ENCODE measurements at regions not wholly inside any gene's neighbourhood (a gene's known extent, or its start where the extent isn't known, plus 50 kb on each side); places are given as distances from the start of the nearest gene placed in this dataset.

- POLR2A ChIA-PET, result no interaction called here
- CTCF ChIA-PET, result no interaction called here
- DNase-seq (ENCODE audit: extremely low spot score), result no peak
- TF ChIP-seq LEF1 (IDR thresholded peaks at IDR 0.05; ENCODE audit: borderline replicate concordance), result no peak
- TF ChIP-seq FOXM1 (IDR thresholded peaks at IDR 0.05; ENCODE audit: borderline replicate concordance), result no peak
Observed at GRCh38 chr7:96614154-96614867, 95.3 kb downstream of the SEM1 start.

DNA sequence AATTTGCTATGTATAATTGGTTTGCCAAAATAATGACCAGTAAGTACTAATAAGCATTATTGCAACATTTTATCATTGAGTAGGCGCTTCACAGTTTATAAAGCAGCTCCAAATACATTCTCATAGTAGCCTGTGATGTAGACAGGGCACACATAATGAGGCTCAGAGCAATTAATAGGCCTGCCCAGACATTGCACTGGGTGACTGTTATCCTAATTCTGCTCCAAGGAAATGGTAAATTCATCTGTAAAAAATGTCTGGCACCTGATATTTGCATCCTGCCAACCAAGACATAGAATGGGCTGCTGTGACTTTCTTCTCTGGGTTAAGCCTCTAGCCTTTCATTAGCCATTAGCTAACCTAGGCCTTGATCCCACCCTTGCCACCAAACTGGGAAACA, 97.6 kb downstream of the SEM1 start:
- ChIA-PET POLR2A (no interaction called here), CTCF (no interaction called here)
- no peak for DNase-seq (ENCODE audit: extremely low spot score)
- TF ChIP-seq ELF4 (IDR thresholded peaks at IDR 0.05) (no peak), ARNT (IDR thresholded peaks at IDR 0.05) (no peak), HDGF (IDR thresholded peaks at IDR 0.05; ENCODE audit: borderline replicate concordance) (no peak), BHLHE40 (IDR thresholded peaks at IDR 0.05; ENCODE audit: borderline replicate concordance) (no peak), CTBP1 (IDR thresholded peaks at IDR 0.05; ENCODE audit: borderline replicate concordance) (no peak), L3MBTL2 (conservative IDR thresholded peaks at IDR 0.05) (no peak), PKNOX1 (IDR thresholded peaks at IDR 0.05) (no peak), FOXM1 (IDR thresholded peaks at IDR 0.05; ENCODE audit: borderline replicate concordance) (no peak), FOXK2 (IDR thresholded peaks at IDR 0.05) (no peak), TARDBP (IDR thresholded peaks at IDR 0.05) (no peak), SUZ12 (IDR thresholded peaks at IDR 0.05) (no peak), NFRKB (IDR thresholded peaks at IDR 0.05) (no peak), LEF1 (IDR thresholded peaks at IDR 0.05; ENCODE audit: borderline replicate concordance) (no peak), SP1 (IDR thresholded peaks at IDR 0.05) (no peak)

GRCh38 chr7:96605045-96605716, 104.5 kb downstream of the SEM1 start:
- DNase-seq (ENCODE audit: extremely low spot score), result no peak
- ChIA-PET CTCF (no interaction called here), POLR2A (no interaction called here)
- no peak for TF ChIP-seq NFRKB (IDR thresholded peaks at IDR 0.05)
- TF ChIP-seq FOXK2 (IDR thresholded peaks at IDR 0.05), result no peak
- no peak for TF ChIP-seq FOXM1 (IDR thresholded peaks at IDR 0.05; ENCODE audit: borderline replicate concordance)
- no peak for TF ChIP-seq ZNF384 (IDR thresholded peaks at IDR 0.05)
- no peak for TF ChIP-seq HDGF (IDR thresholded peaks at IDR 0.05; ENCODE audit: borderline replicate concordance)
- no peak for TF ChIP-seq L3MBTL2 (conservative IDR thresholded peaks at IDR 0.05)
- TF ChIP-seq CTBP1 (IDR thresholded peaks at IDR 0.05; ENCODE audit: borderline replicate concordance), result no peak
- no peak for TF ChIP-seq ELF4 (IDR thresholded peaks at IDR 0.05)
- no peak for TF ChIP-seq SUZ12 (IDR thresholded peaks at IDR 0.05)
- no peak for TF ChIP-seq TARDBP (IDR thresholded peaks at IDR 0.05)
- no peak for TF ChIP-seq FOXA1 (IDR thresholded peaks at IDR 0.05)
- TF ChIP-seq LEF1 (IDR thresholded peaks at IDR 0.05; ENCODE audit: borderline replicate concordance), result no peak
- TF ChIP-seq SP1 (IDR thresholded peaks at IDR 0.05), result no peak
- TF ChIP-seq ARNT (IDR thresholded peaks at IDR 0.05), result no peak
- no peak for TF ChIP-seq PKNOX1 (IDR thresholded peaks at IDR 0.05)
- no peak for TF ChIP-seq BHLHE40 (IDR thresholded peaks at IDR 0.05; ENCODE audit: borderline replicate concordance)

DNA sequence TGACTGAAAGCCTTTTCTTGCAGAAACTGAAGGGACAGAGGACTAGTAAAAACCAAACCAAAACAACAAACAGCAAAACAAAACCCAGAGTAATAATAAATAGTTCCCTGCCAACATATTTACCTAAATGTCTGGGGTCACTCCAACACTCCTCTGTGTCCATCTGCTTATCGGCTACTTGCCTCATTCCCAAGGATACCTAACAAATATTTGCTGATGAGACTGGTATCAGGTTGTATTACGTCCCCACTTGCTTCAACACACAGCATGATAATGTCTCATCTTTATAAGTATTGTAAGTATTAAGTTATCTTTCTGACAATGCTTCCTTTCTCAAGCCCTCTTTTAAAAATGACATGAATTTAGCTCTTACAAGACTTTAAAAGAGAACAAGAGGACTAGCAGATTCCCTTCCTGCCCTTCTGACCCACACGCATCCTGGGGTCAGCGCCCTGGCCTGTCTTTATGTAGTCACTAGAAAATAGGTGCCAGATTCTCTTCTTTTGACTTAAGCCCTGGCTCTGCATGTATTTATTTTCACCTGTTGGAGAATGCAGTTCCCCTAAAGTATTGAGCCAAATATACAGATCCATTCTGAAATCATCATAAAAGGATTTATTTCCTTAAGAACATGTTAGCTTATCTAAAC, 110.2 kb downstream of the SEM1 start:
- ChIA-PET POLR2A (no interaction called here), CTCF (no interaction called here)
- TF ChIP-seq ELF4 (IDR thresholded peaks at IDR 0.05) (no peak), SUZ12 (IDR thresholded peaks at IDR 0.05) (no peak), PKNOX1 (IDR thresholded peaks at IDR 0.05) (no peak), FOXM1 (IDR thresholded peaks at IDR 0.05; ENCODE audit: borderline replicate concordance) (no peak), LEF1 (IDR thresholded peaks at IDR 0.05; ENCODE audit: borderline replicate concordance) (no peak), SP1 (IDR thresholded peaks at IDR 0.05) (no peak), FOXA1 (IDR thresholded peaks at IDR 0.05) (no peak), FOXK2 (IDR thresholded peaks at IDR 0.05) (no peak), L3MBTL2 (conservative IDR thresholded peaks at IDR 0.05) (no peak), ZNF384 (IDR thresholded peaks at IDR 0.05) (no peak), ARNT (IDR thresholded peaks at IDR 0.05) (no peak), BHLHE40 (IDR thresholded peaks at IDR 0.05; ENCODE audit: borderline replicate concordance) (no peak), NFRKB (IDR thresholded peaks at IDR 0.05) (no peak)
- DNase-seq (ENCODE audit: extremely low spot score), result no peak

DNA sequence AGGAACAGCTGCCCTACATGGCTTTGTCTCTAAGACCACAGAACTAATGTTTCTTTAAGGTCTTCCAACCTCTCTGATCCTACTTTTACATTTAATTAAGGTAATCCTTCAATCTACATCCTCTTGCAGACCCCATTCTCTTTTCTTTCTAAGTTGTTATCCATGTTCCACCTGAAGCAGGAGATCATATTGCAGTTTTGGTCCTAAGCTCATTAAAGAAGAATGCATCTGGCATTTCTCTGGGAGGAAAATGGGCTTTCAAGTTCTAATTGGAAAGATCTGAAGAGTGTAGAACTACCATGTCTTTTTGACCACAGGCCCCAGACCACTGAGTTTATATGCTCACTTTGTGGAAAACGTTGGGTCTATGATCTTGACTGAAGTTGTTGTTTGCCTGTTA, 111.2 kb downstream of the SEM1 start:
- TF ChIP-seq ZNF384 (IDR thresholded peaks at IDR 0.05), result no peak
- TF ChIP-seq FOXM1 (IDR thresholded peaks at IDR 0.05; ENCODE audit: borderline replicate concordance), result no peak
- no peak for TF ChIP-seq ELF4 (IDR thresholded peaks at IDR 0.05)
- TF ChIP-seq CTBP1 (IDR thresholded peaks at IDR 0.05; ENCODE audit: borderline replicate concordance), result no peak
- TF ChIP-seq NFRKB (IDR thresholded peaks at IDR 0.05), result no peak
- no peak for TF ChIP-seq SP1 (IDR thresholded peaks at IDR 0.05)
- TF ChIP-seq FOXA1 (IDR thresholded peaks at IDR 0.05), result no peak
- TF ChIP-seq TARDBP (IDR thresholded peaks at IDR 0.05), result no peak
- no peak for TF ChIP-seq PKNOX1 (IDR thresholded peaks at IDR 0.05)
- no peak for TF ChIP-seq HDGF (IDR thresholded peaks at IDR 0.05; ENCODE audit: borderline replicate concordance)
- no peak for TF ChIP-seq FOXK2 (IDR thresholded peaks at IDR 0.05)
- TF ChIP-seq SUZ12 (IDR thresholded peaks at IDR 0.05), result no peak
- no peak for TF ChIP-seq ARNT (IDR thresholded peaks at IDR 0.05)
- TF ChIP-seq LEF1 (IDR thresholded peaks at IDR 0.05; ENCODE audit: borderline replicate concordance), result no peak
- no peak for TF ChIP-seq L3MBTL2 (conservative IDR thresholded peaks at IDR 0.05)
- no peak for TF ChIP-seq BHLHE40 (IDR thresholded peaks at IDR 0.05; ENCODE audit: borderline replicate concordance)
- ChIA-PET POLR2A (no interaction called here), CTCF (no interaction called here)
- DNase-seq (ENCODE audit: extremely low spot score), result no peak

All from HEK293T (cell line).